ENCODE measurements at regions not wholly inside any gene's neighbourhood (a gene's known extent, or its start where the extent isn't known, plus 50 kb on each side); places are given as distances from the start of the nearest gene placed in this dataset.
"Not testable (repeated sequence)": the region's sequence is repeated elsewhere in the genome, so short reads cannot be mapped to it uniquely, and the experiment has no call there.

GRCh38 chr13:73336773-73337172, 278.0 kb downstream of the KLF5 start:
- DNase-seq (ENCODE audit: low read depth), result no peak

- DNase-seq (ENCODE audit: low read depth), result no peak
Measured at GRCh38 chr13:73335944-73336343, 277.1 kb downstream of the KLF5 start.

DNA sequence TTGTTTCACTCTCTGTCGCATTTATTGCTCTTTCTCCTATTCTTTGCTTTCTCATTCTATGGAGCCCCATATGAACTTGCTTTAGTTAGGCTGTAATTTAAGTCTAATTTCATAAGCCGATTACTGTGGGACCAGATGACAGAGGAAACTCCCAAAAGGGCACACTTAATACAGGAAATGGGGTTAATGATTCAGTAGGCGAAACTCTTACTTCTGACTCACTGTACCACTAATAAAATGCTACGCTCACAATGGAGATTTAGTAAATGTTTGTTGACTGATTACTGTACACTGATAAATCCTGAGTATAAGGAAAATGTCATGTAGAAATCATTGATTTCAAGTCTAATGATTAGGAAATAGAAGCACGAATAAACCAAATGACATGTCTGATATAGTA, 276.4 kb downstream of the KLF5 start:
- DNase-seq (ENCODE audit: low read depth), result no peak

- no peak for DNase-seq (ENCODE audit: low read depth)
Measured at GRCh38 chr13:73334445-73334844, 275.6 kb downstream of the KLF5 start.

DNA sequence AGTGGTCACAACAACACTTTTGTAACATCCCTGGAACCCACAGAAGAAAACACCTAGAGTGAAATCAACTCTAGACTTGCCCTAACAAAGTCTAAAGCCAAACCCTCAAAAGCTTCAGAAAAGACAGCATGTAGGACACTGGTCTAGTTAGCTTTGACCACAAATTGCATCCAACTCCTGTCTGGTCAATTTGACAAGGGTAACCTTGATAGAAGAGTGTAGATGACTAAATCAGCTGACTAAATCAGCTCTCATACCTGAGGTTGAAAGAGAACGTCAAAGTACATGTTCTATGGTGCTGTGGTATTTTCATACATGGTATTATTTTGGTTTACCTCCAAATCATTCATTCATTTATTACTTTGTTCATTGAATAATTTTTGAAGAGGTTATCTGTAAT, 272.8 kb downstream of the KLF5 start:
- DNase-seq (ENCODE audit: low read depth), result no peak

GRCh38 chr13:73329355-73329754, 270.6 kb downstream of the KLF5 start:
- no peak for DNase-seq (ENCODE audit: low read depth)

DNA sequence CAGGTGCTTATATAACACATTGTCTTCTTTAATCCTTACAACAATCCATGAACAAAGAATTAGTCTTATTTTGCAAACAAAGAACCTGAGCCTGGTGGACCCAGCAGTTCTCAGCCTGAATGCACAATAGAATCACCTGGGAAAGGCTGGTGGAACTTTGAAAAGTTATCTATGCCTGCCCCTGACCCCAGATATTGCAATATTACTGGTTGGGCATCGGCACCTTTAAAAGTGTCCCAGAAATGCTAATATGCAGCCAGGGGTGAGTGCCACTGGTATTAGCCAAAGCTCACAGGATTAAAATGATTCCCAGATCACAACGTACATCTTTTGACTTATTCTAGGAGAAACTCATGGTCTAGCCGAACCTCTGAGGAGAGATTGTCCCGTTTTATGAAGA, 268.8 kb downstream of the KLF5 start:
- no peak for DNase-seq (ENCODE audit: low read depth)

- DNase-seq (ENCODE audit: low read depth), result no peak
Measured at GRCh38 chr13:73325723-73326558, 267.1 kb downstream of the KLF5 start.

DNA sequence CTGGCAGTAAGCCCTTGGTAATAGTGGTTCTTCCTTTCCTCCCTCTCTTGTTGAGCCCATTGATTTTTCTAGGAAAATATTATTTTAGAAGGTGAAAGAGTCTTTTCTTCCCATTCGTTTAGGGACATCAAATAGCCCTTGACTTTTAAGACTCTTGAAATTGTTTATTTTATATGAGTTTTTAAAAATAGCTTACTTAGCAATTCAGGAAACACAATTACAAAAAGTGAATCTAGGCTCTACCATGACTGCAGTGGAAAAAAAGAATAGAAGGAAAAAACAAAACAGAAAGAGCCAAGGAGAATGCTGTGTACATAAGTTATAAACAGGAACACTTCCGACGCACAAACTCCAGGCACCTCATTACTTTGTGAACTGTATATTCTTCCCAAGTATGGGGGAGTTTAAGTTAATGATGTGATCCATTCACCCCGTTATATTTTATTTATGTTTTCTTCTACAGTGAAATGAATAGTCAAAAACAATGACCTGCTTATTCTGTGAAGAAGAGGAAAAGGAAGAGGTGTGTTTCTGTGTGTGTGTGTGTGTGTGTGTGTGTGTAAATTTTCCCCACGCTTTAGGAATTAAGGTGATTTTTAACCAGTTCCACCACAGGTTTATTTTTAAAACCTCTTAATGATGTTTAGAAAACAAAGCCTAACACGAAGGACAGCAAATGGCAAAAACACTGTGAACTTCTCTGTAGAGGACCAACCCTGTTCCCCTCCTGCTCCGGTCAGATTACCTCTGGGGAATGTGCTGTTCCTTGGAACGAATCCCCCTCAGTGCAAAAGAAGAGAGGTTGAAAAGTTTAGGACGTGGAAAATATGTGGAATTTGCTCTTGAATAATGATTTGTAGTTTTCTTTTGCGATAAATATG, 266.3 kb downstream of the KLF5 start:
- DNase-seq (ENCODE audit: low read depth), result no peak

GRCh38 chr13:73323615-73324014, 264.8 kb downstream of the KLF5 start:
- DNase-seq (ENCODE audit: low read depth), result no peak

DNA sequence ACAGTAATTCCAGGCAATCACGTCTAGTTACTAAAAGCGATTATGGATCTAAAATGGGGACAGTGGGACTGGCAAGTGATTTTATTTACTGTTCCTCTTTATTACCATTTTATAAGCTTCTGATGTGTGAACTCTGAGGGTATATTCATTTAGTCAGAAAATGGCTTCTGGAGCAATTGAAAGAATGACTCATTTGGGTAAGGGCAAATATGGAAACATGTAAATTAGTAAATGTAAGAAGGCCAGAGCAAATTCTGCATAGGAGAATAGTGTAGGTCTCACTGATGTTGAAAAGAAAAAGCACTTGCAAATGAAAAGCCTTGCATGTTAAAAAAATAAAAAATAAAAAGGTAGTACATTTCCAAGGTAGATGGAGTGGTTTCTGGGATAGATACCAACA, 262.2 kb downstream of the KLF5 start:
- DNase-seq (ENCODE audit: low read depth), result no peak

GRCh38 chr13:73317140-73317539, 258.3 kb downstream of the KLF5 start:
- no peak for DNase-seq (ENCODE audit: low read depth)

DNA sequence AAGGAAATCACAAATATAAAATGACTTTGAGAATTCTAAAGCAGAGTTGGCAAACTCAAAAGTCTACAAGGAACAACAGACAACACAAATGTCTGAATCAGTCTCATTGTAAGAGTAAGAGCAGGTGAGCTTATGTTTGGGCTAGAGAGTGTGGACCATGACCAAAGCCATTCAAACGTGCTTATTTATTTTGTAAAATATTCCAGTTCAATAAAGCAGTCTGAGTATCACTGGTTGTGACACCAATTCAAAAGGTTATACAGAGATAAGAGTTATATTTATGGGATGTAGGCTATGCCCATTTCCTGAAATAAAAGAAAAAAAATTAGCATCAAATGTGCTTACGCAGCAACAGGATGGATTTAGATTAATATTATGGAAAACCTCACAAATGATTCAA, 251.6 kb downstream of the KLF5 start:
- DNase-seq (ENCODE audit: low read depth), result no peak

GRCh38 chr13:73307481-73307880, 248.7 kb downstream of the KLF5 start:
- no peak for DNase-seq (ENCODE audit: low read depth)

GRCh38 chr13:73306688-73307087, 247.9 kb downstream of the KLF5 start:
- no peak for DNase-seq (ENCODE audit: low read depth)

DNA sequence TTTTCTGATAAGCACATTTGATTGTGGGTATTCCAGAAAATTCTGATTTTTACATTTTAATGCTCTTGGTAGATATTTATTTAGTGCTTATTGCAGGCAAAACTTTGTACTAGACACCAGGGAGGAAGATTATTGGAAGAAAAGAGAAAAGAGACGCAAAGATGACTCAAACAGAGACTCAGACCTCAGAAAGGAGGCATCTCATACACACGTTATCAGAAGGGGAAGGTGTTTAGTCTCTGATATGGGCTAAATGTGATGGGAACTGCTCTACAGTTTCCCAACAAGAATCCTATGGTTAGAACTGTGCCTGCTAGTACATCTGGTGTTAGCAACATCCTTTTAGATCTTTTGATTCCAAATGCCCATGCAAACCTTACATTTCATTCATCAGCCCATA, 245.6 kb downstream of the KLF5 start:
- no peak for DNase-seq (ENCODE audit: low read depth)

DNA sequence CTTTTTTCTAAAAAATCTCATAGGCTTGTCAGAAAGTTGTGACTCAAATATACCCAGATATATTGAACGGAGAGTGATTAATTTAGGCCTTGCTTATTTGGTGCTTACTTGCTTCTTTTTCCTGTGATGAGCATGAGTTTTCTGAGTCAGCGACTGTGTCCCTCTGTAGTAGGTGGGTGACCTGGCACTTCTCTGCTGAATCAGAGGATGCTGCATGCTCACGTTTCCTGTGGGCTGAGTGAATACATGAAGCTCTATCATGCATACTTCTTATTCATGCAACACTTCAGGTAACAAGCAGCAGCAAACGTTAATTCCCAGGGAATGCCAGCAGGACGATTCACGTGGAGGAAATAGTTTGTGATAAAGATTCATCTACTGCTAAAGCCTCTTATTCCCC, 245.0 kb downstream of the KLF5 start:
- peak; percentile 0 for DNase-seq (ENCODE audit: low read depth)

- DNase-seq (ENCODE audit: low read depth), result not testable (repeated sequence)
Measured at GRCh38 chr13:73301622-73302021, 242.8 kb downstream of the KLF5 start.

- DNase-seq (ENCODE audit: low read depth), result no peak
Measured at GRCh38 chr13:73300718-73301425, 242.1 kb downstream of the KLF5 start.

GRCh38 chr13:73299787-73300186, 241.0 kb downstream of the KLF5 start:
- DNase-seq (ENCODE audit: low read depth), result no peak

GRCh38 chr13:73293913-73294523, 235.2 kb downstream of the KLF5 start:
- no peak for DNase-seq (ENCODE audit: low read depth)

GRCh38 chr13:73292127-73292526, 233.3 kb downstream of the KLF5 start:
- no peak for DNase-seq (ENCODE audit: low read depth)

Measured in stimulated activated CD4-positive, alpha-beta T cell treated with anti-CD3 and anti-CD28 coated beads, Interleukin-2, amount 100 ng/mL, for 4 hours (primary cell).